Large intestine (tissue), 3 donors: ENCODE measurements at regions not wholly inside any gene's neighbourhood (a gene's known extent, or its start where the extent isn't known, plus 50 kb on each side); places are given as distances from the start of the nearest gene placed in this dataset.
"Not testable (repeated sequence)": the region's sequence is repeated elsewhere in the genome, so short reads cannot be mapped to it uniquely, and the experiment has no call there.

Experiments used
- DNase-seq, 2 donors: peaks; one replicate each; pipeline versions ENCODE4 v3.0.0 to v3.0.0-alpha.2; 2013
- H3K27ac ChIP-seq: one replicate; pipeline ENCODE4 v1.5.1; 2013; ENCODE audit warnings: low read length
- H3K27me3 ChIP-seq: 2 replicates; pipeline ENCODE4 v1.6.1; 2013; ENCODE audit warnings: low read length; ENCODE audit not compliant: control insufficient read depth, insufficient read depth
- H3K36me3 ChIP-seq: 2 replicates; pipeline ENCODE4 v1.6.1; 2013; ENCODE audit warnings: low read length; ENCODE audit not compliant: control insufficient read depth, insufficient read depth
- H3K4me1 ChIP-seq: one replicate; pipeline ENCODE4 v1.6.1; 2013; ENCODE audit warnings: low read length; ENCODE audit not compliant: control insufficient read depth, insufficient read depth
- H3K4me3 ChIP-seq: one replicate; pipeline ENCODE4 v1.5.1; 2013; ENCODE audit warnings: low read length
- H3K9me3 ChIP-seq: one replicate; pipeline ENCODE4 v1.6.1; 2013; ENCODE audit warnings: mild to moderate bottlenecking, low read depth, low read length, moderate library complexity; ENCODE audit not compliant: control insufficient read depth
- WGBS: methylation state at CpG from one replicate; pipeline ENCODE4 v1.1.5; 2013; ENCODE audit warnings: low lambda C conversion rate; ENCODE audit not compliant: insufficient coverage; 5-methylcytosine and 5-hydroxymethylcytosine counted together

- no peaks in the 10 kb centered on the region for H3K36me3 ChIP-seq
- no peak overlapping the region for H3K4me3 ChIP-seq
- no peaks in the 10 kb centered on the region for H3K27me3 ChIP-seq
- peaks cover 15% of the 10 kb centered on the region for H3K4me1 ChIP-seq
- no peaks in the 10 kb centered on the region for H3K9me3 ChIP-seq
- DNase-seq = peak; percentile 86 to 92
- WGBS = no CpG with 5 or more reads among the region's 3 CpGs
- H3K27ac ChIP-seq = peak overlapping the region; percentile 83
These were observed 60.2 kb upstream of the ATP2B1 start for GRCh38 chr12:89768586-89769482.

- Histone ChIP-seq H3K4me3 (no peak overlapping the region), H3K9me3 (no peaks in the 10 kb centered on the region), H3K4me1 (peaks cover 15% of the 10 kb centered on the region), H3K27ac (no peak overlapping the region), H3K36me3 (no peaks in the 10 kb centered on the region), H3K27me3 (no peaks in the 10 kb centered on the region)
- WGBS = 100% methylated on average over 2 of the region's 3 CpGs
- DNase-seq = no peak
These were observed 57.6 kb upstream of the ATP2B1 start for GRCh38 chr12:89765959-89766824.

- H3K27me3 ChIP-seq, H3K27ac ChIP-seq, H3K4me1 ChIP-seq, DNase-seq, H3K36me3 ChIP-seq, H3K9me3 ChIP-seq, H3K4me3 ChIP-seq: not testable (repeated sequence)
- WGBS = no CpG with 5 or more reads among the region's 4 CpGs
These were observed 55.5 kb upstream of the ATP2B1 start for GRCh38 chr12:89764164-89764563.

- Histone ChIP-seq H3K4me3 (no peak overlapping the region), H3K27me3 (no peaks in the 10 kb centered on the region), H3K27ac (no peak overlapping the region), H3K4me1 (no peaks in the 10 kb centered on the region), H3K36me3 (no peaks in the 10 kb centered on the region), H3K9me3 (no peaks in the 10 kb centered on the region)
- 33% methylated on average over 1 of the region's 4 CpGs for WGBS
- no peak for DNase-seq
These were observed 54.0 kb upstream of the ATP2B1 start for GRCh38 chr12:89762498-89763170.

GRCh38 chr12:89760783-89761182 is 52.1 kb upstream of the ATP2B1 start:
- no peaks in the 10 kb centered on the region for H3K27me3 ChIP-seq
- H3K9me3 ChIP-seq = no peaks in the 10 kb centered on the region
- no peak overlapping the region for H3K27ac ChIP-seq
- DNase-seq = no peak
- WGBS = 79% methylated on average over 2 of the region's 2 CpGs
- no peaks in the 10 kb centered on the region for H3K4me1 ChIP-seq
- no peaks in the 10 kb centered on the region for H3K36me3 ChIP-seq
- no peak overlapping the region for H3K4me3 ChIP-seq
